ENCODE measurements at regions not wholly inside any gene's neighbourhood (a gene's known extent, or its start where the extent isn't known, plus 50 kb on each side); places are given as distances from the start of the nearest gene placed in this dataset.
"Not testable (repeated sequence)": the region's sequence is repeated elsewhere in the genome, so short reads cannot be mapped to it uniquely, and the experiment has no call there.

GRCh38 chr2:71935262-71935848 is 212.3 kb downstream of the CYP26B1 start:
- no peak for DNase-seq

GRCh38 chr2:71934595-71935261 is 212.9 kb downstream of the CYP26B1 start:
- DNase-seq: no peak

GRCh38 chr2:71934320-71934593 is 213.4 kb downstream of the CYP26B1 start:
- no peak for DNase-seq

- DNase-seq: peak in 1 of 2 experiments; percentile 24
Measured at GRCh38 chr2:71933467-71934319, 214.0 kb downstream of the CYP26B1 start.

GRCh38 chr2:71932780-71933466 is 214.7 kb downstream of the CYP26B1 start:
- no peak for DNase-seq

- DNase-seq: no peak
Measured at GRCh38 chr2:71932037-71932779, 215.5 kb downstream of the CYP26B1 start.

GRCh38 chr2:71930049-71930681 is 217.5 kb downstream of the CYP26B1 start:
- DNase-seq: no peak

- no peak for DNase-seq
Measured at GRCh38 chr2:71929482-71929772, 218.2 kb downstream of the CYP26B1 start.

GRCh38 chr2:71928734-71929481 is 218.8 kb downstream of the CYP26B1 start:
- no peak for DNase-seq

- no peak for DNase-seq
Measured at GRCh38 chr2:71927757-71928715, 219.6 kb downstream of the CYP26B1 start.

GRCh38 chr2:71926876-71927756 is 220.5 kb downstream of the CYP26B1 start:
- no peak for DNase-seq

GRCh38 chr2:71926089-71926447 is 221.6 kb downstream of the CYP26B1 start:
- no peak for DNase-seq

GRCh38 chr2:71925268-71926088 is 222.2 kb downstream of the CYP26B1 start:
- no peak for DNase-seq

- peak; percentile 33 to 60 for DNase-seq
Measured at GRCh38 chr2:71923887-71924533, 223.7 kb downstream of the CYP26B1 start.

GRCh38 chr2:71923143-71923525 is 224.5 kb downstream of the CYP26B1 start:
- no peak for DNase-seq

GRCh38 chr2:71922499-71923142 is 225.0 kb downstream of the CYP26B1 start:
- DNase-seq: no peak

GRCh38 chr2:71922091-71922490 is 225.6 kb downstream of the CYP26B1 start:
- DNase-seq: no peak

- not testable (repeated sequence) for DNase-seq
Measured at GRCh38 chr2:71920819-71921218, 226.8 kb downstream of the CYP26B1 start.
